SK-N-SH treated with all-trans-retinoic acid at 6 μM for 48 hours (cell line): ENCODE measurements at regions not wholly inside any gene's neighbourhood (a gene's known extent, or its start where the extent isn't known, plus 50 kb on each side); places are given as distances from the start of the nearest gene placed in this dataset.

ENCODE experiments used
- CREB5 ChIP-seq: fragments of 250-450 bp; sonication (Bioruptor Pico); IDR thresholded peaks from 2 replicates; pipeline ENCODE4 v1.5.1; 2020; ENCODE audit warnings: low read depth, mild to moderate bottlenecking, moderate library complexity
- CSRNP3 ChIP-seq: fragments of 250-450 bp; sonication (Bioruptor Pico); IDR thresholded peaks from 2 replicates; pipeline ENCODE4 v1.5.1; 2021; ENCODE audit warnings: mild to moderate bottlenecking, moderate library complexity
- ESRRG ChIP-seq: fragments of 250-450 bp; sonication (Bioruptor Pico); IDR thresholded peaks from 2 replicates; pipeline ENCODE4 v1.6.1; 2021; ENCODE audit warnings: mild to moderate bottlenecking
- GLIS3 ChIP-seq: fragments of 250-450 bp; sonication (Bioruptor Pico); IDR thresholded peaks from 2 replicates; pipeline ENCODE4 v1.5.0; 2020; ENCODE audit warnings: mild to moderate bottlenecking, moderate library complexity
- PATZ1 ChIP-seq: fragments of 250-450 bp; sonication (Bioruptor Pico); IDR thresholded peaks from 2 replicates; pipeline ENCODE4 v1.8.0; 2020; ENCODE audit warnings: mild to moderate bottlenecking, moderate library complexity, borderline replicate concordance
- PPARA ChIP-seq: fragments of 250-450 bp; sonication (Bioruptor Pico); IDR thresholded peaks from 2 replicates; pipeline ENCODE4 v1.5.0; 2020; ENCODE audit warnings: mild to moderate bottlenecking, borderline replicate concordance
- RARB ChIP-seq: fragments of 250-450 bp; sonication (Bioruptor Pico); IDR thresholded peaks from 2 replicates; pipeline ENCODE4 v1.8.0; 2021; ENCODE audit warnings: mild to moderate bottlenecking, moderate library complexity
- SNAI2 ChIP-seq: fragments of 250-450 bp; sonication (Bioruptor Pico); IDR thresholded peaks from 2 replicates; pipeline ENCODE4 v1.5.0; 2020; ENCODE audit warnings: mild to moderate bottlenecking, moderate library complexity
- TCF4 ChIP-seq: fragments of 250-450 bp; sonication (Bioruptor Pico); IDR thresholded peaks from 2 replicates; pipeline ENCODE4 v1.8.0; 2021; ENCODE audit warnings: mild to moderate bottlenecking, moderate library complexity, borderline replicate concordance
- ZFP3 ChIP-seq: fragments of 250-450 bp; sonication (Bioruptor Pico); IDR thresholded peaks from 2 replicates; pipeline ENCODE4 v1.5.0; 2020; ENCODE audit warnings: mild to moderate bottlenecking, moderate library complexity
- ZFP30 ChIP-seq: fragments of 450-650 bp; formaldehyde crosslinking; IDR thresholded peaks from 2 replicates; pipeline ENCODE4 v1.5.0; 2022; ENCODE audit warnings: mild to moderate bottlenecking, moderate library complexity
- ZNF565 ChIP-seq: fragments of 450-650 bp; formaldehyde crosslinking; conservative IDR thresholded peaks from 2 replicates; pipeline ENCODE4 v1.5.0; 2020; ENCODE audit warnings: low read depth, mild to moderate bottlenecking, moderate library complexity
- ZNF8 ChIP-seq: fragments of 450-650 bp; formaldehyde crosslinking; IDR thresholded peaks from 2 replicates; pipeline ENCODE4 v1.5.0; 2020; ENCODE audit warnings: mild to moderate bottlenecking, moderate library complexity

GRCh38 chr7:81331061-81332018, 412.5 kb upstream of the SEMA3C start:
- TF ChIP-seq ZNF565 (CRISPR knock-in tag) (no peak), SNAI2 (CRISPR knock-in tag) (no peak), CSRNP3 (CRISPR knock-in tag) (no peak), GLIS3 (no peak), PPARA (no peak), ZNF8 (CRISPR knock-in tag) (no peak), ZFP30 (no peak), ZFP3 (CRISPR knock-in tag) (no peak), ESRRG (CRISPR knock-in tag) (no peak), TCF4 (CRISPR knock-in tag) (peak; percentile 84), RARB (CRISPR knock-in tag) (no peak), PATZ1 (no peak), CREB5 (CRISPR knock-in tag) (no peak)
